Right renal pelvis (tissue), 4 donors: ENCODE measurements at regions not wholly inside any gene's neighbourhood (a gene's known extent, or its start where the extent isn't known, plus 50 kb on each side); places are given as distances from the start of the nearest gene placed in this dataset.
A peak's percentile ranks its signal among the peaks of the same experiment; 100 is the strongest.
"Not testable (repeated sequence)": the region's sequence is repeated elsewhere in the genome, so short reads cannot be mapped to it uniquely, and the experiment has no call there.

ENCODE experiments used
- DNase-seq, 4 donors: peaks; one replicate each; pipeline ENCODE4 v3.0.0-alpha.2; 2013; ENCODE audit warnings: low read depth in 4 of 4, low spot score in 3 of 4, missing footprints in 1 of 4

DNA sequence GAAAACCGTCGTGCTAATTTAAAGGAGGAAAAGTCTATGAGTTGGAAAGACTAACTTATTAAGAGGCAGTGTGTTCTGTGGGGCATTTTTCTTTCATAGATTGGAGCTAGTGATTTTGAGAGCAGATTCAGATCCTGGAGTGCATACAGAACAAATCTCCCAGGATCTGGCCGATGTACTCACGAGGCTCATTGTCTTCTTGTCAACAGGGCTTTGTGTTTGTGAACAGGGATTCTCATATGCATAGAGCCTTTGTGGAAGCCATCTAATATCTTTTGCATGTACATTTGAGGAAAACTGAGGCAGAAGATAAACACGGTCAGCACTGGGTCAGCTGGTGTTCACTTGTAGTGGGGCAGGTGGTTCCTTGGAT is 482.9 kb upstream of the TSHZ3 start:
- no peak for DNase-seq

DNA sequence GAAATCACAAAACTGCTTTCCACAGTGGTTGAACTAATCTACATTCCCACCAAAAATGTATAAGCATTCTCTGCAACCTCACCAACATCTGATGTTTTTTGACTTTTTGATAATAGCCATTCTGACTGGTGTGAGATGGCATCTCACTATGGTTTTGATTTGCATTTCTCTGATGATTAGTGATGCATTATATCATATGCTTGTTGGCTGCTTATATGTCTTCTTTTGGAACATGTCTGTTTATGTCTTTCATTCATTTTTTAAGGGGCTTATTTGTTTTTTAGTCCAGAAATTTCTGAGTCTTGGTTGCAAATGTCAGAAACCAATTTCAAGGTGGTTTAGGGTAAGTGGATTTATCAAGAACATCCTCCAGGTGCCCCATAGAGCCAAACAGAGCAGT is 484.8 kb upstream of the TSHZ3 start:
- DNase-seq = no peak

DNA sequence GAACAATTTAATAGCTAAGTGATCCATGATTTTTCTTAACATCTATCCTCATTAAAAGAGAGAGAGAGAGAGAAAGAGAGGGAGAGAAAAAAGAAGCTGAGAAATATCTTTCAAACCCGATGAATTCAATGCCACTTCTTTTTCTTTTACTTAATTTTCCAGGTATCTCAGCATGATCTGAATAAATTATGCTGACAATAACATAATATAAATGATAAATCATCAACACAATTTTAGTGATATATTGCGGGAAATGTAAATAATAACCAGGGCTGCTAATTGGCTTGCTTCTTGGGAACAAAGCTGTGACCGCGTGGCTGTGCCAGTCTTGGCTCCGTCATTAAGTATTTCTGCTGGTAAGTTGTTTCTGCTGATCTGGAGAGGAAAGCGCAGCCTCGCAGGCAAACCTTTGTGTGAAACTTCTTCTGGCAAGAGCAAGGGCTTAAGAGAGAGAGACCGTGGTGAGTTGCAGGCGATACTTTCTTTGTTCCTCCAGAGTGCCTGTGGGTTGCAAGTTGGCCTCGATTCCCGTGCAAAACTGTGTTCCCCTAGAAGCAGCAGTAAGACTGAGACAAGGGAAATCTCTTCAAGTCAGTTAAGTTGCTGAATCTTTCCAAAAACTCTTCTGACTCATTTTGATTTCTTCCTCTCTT is 489.1 kb upstream of the TSHZ3 start:
- DNase-seq = no peak

DNA sequence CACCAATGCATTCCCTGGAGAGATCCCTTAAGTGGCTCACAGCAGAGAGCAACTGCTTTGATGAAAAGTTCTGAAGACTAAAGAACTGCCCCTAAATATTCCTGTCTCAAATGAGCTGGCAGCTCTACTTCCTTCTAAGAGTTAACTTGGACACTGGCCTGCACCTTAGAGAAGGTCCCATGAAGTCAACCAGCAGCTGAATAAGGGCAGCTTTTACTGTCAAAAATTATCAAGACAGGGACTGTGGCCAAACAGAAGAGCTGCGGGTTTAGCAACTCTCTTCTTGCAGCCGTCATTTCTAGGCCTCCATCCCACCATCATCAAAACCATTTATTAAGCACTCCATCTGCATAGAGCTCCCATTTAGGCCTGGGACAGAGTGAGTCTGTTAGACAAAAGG is 491.1 kb upstream of the TSHZ3 start:
- DNase-seq = no peak

DNA sequence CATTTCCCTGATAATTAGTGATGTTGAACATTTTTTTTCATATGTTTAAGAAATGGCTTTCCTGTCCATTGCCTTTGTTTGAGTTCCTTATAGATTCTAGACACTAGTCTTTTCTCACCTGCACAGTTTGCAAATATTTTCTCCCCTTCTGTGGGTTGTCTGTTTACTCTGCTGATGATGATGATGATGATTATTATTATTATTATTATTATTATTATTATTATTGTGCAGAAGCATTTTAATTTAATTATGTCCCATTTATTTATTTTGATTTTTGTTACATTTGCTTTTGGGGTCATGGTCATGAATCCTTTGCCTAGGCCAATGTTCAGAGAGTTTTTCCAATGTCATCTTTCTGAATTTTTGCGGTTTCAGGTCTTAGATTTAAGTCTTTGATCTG is 492.5 kb upstream of the TSHZ3 start:
- DNase-seq = no peak

DNA sequence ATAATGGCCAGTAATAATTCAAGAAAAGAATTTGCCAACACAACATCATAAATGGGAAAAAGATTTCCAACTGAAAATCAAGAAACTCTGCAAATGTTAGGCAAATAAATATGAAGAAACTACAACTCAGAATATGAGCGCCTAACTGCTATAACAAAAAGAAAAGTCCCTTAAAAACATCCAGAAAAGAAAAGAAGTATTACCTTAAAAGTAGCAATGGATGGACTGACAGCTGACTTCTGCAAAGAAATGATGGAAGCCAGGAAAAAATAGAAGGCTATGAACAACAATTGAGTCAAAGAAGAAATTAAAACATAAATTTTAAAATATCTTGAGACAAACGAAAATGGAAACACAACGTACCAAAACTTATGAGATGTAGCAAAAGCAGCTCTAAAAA is 482.3 kb upstream of the ZNF507 start:
- DNase-seq = no peak

DNA sequence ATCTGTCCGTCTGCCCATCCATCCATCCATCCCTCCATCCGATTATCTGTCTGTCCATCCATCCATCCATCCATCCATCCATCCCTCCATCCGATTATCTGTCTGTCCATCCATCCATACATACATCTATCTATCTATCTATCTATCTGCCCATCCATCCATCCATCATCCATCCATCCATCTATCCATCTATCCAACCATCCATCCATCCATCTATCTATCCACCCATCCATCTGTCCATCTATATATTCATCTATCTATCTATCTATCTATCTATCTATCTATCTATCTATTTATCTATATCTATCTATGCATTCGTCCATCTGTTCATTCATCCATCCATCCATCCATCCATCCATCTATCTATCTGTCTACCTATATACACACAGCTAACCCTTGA is 471.1 kb upstream of the ZNF507 start:
- no peak for DNase-seq

DNA sequence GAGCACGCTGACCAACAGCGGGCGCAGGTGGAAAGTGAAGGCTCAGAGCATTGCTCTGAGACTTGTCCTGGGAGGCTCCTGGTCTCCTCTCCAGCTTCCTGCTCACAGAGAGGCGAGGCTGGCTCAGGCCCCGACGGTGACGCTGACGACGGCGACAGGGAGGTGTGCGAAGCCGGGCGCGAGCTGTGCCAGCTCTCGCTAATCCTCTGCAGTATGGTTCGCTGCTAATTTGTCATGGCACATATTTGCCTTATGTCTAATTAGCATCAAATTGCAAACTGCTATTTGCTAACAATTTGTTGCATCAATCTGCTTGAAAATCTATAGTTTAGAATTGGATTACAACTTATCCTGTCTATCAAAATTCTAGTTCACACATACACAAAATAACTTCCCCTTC is 469.8 kb upstream of the ZNF507 start:
- no peak for DNase-seq

DNA sequence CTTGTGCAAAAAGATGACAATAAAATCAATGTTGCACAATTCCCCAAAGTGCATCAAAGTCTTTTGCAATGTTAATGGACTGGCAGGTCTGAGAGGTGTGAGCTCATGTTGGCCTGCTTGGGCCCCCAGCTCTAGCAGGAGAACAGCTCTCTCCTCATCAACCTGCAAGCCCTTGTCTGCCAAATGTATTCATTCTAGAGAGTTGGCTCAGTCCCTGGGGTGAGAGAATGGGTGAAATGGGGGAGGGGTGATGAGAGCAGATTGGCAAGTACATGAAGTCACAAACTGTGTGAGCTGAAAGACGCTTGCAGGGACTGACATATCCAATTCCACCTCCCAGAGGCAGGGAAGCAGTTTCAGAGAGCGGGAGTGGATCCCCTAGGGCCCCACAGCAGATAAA is 465.1 kb upstream of the ZNF507 start:
- DNase-seq = no peak

DNA sequence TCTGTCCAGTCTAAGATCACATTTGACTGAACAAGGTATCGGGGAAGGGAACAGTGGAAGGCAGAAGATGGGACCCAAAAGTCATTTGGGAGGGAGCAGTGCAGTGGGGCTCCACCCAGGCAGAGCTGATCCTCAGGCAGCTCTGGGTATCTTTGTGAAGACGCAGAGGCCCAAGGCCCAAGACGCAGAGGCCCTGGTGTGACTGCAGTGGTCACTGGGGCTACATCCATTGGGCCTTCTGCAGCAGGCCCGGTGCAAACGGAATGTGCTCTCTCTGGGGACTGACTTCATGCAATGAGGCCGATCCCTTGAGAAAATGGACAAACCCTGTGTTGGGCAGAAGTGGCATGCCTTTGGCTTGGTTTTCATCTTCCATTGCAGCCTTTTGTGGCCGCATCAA is 463.4 kb upstream of the ZNF507 start:
- no peak for DNase-seq

DNA sequence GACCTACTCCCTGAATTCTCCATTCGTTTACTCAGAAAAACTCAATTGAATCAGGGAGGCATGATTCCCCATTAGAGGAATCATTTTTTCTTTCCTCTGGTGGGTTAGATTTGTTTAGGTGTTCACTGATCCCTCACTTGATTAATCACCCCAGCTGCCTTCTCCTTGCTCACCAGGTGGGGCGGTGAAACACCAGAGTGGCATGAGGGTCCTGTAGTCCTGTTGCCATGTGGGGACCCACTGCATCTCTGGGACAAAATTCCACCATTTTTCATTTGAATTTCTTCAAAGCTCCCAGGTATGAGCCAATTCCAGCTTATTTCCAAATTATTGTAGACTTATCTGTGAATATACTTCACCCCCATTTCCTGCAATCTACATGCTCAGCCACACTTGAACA is 462.7 kb upstream of the ZNF507 start:
- DNase-seq = no peak

DNA sequence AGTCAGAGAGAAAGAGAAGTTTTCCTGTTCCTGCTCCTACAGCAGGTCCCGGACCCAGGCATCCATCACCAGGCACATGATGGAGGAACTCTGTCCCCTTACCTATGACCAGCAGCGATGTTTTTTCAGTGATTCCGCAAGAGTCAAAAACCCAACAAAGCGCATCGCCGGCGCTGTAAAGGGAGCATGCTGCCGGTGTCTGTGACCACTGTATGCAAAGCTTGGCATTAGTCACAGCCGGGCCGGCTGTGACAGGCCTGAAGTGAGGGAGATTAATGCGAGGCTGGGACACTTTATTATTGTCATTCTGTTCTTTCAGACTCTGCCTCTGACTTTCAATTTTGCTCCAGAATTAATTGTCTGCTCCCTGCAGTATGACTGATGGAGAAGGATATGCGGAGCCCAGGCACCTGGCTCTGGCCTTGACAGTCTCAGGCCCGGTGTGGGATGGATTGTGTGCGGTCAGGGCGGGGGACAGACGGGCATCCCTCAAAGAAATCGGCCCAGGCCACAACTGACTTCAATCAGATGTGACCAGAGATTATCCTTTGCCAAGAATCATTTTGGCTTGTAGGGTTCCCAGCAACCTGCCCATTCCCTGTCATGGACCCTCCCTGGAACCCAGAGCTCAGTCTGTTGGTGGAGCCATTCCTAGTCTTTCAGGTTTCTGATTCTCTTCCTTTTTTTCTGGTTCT is 462.0 kb upstream of the ZNF507 start:
- DNase-seq = no peak

DNA sequence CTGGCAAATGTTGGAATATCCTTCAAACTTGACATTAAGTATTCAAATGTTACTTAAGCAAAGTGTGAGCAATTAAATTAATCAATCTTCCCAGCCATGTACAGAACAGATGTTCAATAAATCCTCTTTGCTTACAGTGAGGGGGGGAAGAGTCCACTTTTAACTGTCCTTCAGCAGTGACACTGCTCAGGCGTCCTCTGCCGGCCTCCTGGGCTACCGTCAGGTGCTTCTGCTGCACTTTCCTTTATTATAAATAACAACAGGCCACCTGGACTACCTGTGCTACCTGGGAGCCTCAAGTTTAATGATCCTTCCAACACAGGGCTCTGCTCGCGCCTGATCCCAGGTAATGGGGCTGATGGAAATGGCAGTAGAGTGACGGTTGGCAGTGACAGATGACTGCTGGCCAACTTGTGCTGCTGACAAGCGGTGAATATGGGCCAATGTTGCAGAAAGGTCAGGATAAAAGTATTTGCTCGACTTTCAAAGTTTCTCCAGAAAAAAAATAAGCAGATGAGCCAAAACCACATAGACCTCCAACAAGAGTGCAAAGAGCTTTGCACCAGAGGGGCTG is 460.0 kb upstream of the ZNF507 start:
- DNase-seq = no peak

DNA sequence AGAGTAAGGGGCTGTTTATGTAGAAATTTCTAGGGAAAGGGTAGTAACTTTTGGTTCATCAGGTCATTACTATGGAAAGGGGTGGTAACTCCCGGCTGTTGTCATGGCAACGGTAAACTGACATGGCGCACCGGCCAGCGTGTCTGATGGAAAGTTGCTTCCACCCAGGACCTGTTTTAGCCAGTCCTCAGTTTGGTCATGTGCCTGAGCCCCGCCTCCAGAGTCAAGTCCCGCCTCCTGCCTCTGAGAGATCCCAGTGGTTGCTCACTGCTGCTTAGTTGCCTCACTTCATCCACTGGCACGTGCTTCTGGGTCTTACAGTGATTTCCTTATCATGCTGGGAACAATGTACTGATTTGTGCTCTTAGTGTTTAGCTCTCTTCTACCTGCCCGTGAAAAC is 455.2 kb upstream of the ZNF507 start:
- no peak for DNase-seq

DNA sequence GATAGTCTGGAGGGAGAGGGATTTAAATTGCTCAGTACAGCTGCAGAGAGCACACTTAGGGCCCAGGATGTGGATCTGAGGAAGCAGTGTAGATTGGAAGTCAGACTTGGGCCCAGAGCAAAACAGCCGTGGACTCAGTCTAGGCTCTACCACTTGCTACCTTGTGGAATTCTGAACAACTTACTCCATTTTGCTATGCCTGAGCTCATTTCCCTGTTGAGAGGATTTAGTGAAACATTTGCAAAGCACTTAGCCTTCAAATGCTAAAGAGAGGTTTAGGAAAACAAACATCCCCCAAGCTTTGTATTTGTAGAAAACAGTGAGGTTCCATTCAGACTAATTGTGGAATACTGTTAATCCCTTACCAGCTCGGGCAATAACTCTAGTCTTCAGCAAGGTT is 453.4 kb upstream of the ZNF507 start:
- DNase-seq = no peak

DNA sequence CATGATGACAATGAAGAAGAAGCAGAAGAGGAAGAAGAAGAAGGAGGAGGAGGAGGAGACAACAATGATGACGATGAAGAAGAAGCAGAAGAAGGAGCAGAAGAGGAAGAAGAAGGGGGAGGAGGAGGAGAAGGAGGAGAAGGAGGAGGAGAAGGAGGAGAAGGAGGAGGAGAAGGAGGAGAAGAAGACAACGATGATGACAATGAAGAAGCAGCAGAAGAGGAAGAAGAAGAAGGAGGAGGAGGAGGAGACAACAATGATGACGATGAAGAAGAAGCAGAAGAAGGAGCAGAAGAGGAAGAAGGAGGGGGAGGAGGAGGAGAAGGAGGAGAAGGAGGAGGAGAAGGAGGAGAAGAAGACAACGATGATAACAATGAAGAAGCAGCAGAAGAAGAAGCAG is 451.9 kb upstream of the ZNF507 start:
- DNase-seq = not testable (repeated sequence)

DNA sequence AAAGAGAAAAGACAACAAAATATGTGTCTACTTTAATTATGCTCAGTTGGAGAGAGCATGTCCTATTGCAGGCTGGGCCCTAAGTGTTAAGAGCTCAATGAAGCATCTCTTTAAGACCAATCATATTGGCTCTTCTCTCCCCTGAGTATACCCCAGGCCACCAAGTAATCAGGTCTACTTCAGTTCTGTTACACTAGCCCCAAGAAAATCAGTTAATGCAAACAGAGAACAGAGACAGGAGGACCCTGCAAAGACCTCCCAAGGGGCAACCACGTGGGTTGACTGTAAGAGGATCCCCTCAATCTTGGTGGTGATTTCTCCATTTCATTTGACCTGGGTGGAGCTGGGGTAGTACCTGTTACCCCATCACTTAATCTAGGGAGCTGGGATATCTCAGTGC is 451.0 kb upstream of the ZNF507 start:
- DNase-seq = no peak

DNA sequence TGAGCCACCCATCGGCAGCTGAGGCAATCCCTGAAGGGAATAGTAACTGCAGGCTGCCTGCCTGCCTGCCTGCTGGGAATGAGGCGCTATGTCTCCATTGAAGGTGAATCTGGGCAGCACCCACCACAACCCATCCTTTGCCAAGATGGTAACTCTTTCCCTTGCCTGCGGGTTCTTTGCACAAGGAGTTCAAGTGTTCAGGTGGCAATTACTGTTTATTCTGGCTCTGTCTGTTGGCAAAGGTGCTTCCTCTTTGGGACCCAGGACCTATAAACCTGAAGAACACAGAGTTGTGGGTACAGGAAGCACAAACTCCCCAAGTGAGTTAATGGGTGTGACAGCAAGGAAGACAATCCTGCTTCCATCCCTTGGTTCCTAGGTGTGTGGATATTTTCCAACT is 448.1 kb upstream of the ZNF507 start:
- no peak for DNase-seq

DNA sequence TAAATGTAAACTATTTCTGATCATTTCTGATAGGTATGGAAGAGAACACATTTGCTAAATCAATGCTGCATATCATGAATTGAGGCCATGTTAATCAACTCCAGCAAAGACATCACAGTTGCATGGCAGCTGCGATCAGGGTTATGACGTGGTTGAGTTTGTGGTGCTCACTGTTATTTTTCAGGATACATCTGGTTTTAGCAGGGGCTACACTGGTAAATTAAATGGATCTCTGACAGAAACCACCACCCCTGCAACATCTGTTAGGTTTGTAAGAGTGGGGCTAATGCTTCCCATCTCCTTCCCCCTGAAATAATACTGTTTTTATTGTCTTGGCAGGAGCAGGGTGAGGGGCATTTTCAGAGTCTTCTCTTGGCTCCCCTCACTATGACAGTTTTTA is 444.4 kb upstream of the ZNF507 start:
- no peak for DNase-seq

DNA sequence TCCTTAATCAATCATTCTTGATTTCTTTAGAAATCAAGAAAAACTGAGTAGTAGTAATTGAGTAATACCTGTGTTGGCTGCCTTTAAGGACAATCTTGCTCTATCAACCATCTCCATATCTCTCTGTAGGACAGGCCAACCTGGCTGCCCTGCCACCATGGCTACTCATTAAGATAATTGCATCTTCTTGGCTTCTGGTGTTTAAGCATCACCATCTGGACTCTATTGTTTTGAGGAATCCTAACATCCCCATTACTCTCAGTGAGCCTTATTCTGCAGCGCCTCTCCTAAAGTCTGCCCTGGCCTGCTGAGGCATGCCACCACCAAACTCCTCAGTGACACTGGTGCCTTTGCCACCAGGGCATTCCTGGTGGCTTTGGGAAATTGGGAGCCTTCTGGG is 442.6 kb upstream of the ZNF507 start:
- DNase-seq = no peak

DNA sequence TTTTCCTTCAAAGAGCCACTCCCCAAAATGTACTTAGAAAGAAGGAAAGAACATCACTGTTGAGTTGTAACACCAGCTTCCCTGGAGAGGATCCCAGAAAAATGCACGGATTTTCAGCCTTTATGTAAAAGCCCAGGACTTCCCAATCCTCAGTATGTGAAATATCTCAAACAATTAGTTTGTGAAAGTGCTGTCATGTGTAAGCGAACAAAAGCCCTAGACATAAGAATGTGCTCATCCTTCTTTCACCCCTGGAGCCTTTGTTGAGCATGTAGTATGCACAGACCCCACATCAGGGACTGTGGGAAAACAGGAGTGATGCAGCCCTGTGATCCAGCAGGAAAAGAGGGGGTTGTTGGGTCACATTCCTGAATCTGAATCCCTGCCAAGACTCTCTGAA is 441.4 kb upstream of the ZNF507 start:
- DNase-seq = no peak

DNA sequence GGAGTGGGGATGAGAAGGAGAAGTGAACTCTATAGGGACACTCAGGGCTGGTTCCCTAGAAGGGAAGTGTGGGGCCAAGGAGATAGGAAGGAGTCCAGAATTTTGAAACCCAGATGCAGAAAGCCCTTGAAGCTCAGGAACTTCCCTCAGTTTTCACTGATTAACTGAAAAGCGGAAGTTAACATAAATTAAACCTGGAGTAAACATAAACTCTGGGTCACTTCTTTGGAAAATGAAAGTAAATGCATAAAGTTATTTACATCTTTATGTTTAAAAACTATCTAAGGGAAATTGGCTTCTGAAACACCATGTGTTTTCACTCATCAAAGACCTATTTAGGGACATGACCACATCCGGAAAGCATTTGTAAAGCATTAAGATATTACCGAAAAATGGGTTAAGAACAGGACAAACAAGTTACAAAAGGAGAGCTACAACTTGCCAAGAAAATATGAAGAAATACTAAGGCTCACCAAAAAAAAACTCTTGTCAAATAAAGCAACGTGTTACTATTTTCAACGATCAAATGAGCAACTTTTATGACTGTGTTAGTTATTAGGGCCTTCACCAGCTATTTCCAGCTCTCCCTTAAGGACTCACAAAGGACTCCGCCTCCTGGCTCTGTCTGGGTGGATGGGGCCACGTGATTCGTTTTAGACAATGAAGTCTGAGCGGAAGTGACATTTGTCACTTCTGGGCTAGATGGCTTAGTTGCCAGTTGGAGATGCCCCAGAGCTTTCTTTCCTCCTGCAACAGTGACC is 439.1 kb upstream of the ZNF507 start:
- DNase-seq = peak in 3 of 4 donors; percentile 41 to 63 (median 54)
